NK-92 (cell line): ENCODE measurements at regions not wholly inside any gene's neighbourhood (a gene's known extent, or its start where the extent isn't known, plus 50 kb on each side); places are given as distances from the start of the nearest gene placed in this dataset.

Source experiments
- DNase-seq: peaks from one replicate; lab custom pipeline; 2025; ENCODE audit not compliant: unreplicated experiment; lab: John Stamatoyannopoulos, UW

DNA sequence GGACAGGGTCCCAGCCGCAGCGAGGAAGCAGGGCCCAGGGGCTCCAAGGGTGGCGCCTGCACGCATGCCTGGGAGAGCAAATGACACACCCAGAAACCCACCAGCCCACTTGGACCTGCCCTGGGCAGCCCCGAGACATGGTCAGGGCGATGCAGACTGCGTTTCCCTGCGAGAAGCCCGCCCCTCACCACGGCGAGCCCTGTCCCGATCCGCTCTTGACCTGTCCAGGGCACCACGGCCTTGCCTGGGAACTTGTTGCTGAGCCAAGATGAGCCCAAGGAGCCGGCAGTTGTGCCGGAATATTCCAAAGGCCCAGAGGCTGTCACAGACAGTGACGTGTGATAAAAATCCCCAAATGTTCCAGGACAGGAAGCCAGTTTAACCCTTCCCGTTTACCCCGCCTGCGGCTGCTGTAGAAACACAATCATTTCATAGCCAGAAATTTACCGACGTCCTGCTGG lies 78.1 kb downstream of the SIK1 start:
- no peak for DNase-seq

DNA sequence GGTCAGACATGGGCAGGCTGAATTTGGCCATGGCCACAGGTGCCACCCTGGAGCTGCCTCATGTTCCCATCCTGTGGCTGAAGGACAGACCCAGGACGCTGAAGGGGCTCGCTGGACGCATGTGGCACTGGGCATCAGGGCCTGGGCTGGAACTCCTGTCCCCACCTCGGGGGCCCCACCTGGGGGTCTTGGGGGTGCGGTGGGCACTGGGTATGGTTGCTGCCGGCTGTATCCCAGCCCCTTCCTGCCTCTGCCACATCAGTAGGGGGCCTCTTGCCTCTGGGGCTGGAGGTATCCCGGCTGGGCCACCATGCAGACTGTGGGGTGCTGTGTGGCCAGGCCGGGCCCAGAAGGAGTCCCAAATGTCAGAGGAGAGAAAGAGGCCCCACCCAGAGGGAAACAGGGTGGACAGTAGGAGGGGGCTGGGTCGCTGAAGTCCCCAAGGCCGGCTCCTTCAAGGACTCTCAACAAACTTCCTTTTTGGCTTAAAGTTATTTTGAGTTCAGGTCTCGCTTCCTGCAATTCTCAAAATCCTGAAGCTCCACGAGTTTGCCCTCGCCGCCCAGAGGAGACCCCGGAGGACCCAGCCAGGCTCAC lies 78.7 kb downstream of the SIK1 start:
- DNase-seq: no peak

DNA sequence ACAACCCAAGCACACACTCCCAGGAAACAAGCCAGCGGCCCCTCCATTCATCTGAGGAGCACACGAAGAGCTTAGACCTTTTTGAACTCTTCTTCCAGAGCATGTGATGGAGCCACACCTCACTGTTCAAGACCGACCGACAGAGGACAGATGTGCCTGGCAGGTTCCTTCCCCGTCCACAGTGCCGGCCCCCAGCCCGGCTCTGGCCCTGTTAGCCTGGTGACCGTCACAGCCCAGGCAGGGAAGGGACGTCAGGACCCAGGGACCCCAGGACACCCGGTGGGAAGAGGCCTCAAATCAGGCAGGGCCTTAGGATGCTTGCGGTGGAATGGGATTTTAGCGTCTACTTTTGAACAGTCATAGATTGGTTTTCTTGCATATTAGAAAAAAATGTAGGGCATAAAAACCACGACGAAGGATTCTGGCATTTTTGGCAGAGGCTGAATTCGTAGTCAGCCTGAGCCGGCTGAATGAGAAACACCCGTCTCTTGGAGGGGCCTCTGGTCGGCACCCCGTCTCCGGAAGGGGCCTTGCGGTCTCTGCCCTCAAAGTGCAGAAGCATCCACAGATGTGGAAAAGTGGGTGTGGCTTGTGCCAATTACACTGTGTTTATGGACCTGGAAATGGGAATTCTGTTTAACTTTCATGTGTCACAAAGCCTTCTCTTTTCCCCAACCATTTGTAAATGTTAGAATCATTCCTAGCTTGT lies 79.3 kb downstream of the SIK1 start:
- no peak for DNase-seq

DNA sequence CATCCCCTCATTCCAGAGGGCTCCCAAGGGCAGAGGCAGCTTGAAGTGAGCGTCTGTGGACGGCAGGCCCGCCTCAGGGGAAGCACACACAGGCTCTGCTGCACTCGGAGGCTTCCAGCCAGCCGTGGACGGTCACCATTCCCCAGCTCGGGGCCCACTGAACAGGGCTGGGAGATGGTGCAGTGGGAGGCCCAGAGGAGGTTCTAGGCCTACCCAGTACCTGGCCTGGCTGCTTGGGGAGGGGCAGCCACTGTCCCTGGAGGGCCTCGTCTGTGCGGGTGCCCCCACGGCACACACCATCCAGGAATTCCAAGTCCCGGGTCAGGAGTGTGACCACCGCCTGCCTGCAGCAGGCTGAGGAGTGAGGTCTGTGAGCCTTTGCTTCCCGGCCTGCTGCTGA lies 80.4 kb downstream of the SIK1 start:
- DNase-seq: no peak

DNA sequence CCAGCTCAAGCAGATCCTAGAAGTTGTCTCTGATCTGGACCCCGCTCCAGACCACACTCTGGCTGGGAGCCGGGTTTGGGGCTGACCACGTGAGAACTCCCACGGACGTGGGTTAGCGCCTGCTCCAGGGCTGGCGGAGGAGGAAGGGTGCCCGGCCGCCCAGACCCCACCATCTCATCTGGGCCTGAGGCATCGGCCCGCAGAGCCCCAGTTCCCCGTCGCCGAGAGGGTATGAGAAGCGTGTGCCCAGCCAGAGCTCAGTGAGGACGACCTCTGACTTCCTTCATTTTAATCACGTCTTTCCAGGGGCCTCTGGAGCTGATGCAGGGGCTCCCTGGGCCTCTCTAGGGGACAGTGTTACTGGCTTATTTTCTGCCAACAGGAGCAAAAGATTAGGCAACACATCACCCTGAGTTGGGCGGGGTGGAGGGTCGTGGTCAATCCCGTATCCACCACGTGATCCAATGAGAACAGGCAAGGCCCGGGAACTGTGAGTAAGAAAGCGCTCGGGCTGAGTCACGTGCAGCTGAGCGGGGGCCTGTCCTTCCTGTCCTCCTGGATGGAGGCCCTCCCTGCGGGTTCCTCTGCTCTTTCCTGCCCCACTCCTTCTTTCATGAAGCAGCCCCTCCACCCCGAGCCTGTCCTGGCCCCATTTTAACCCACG lies 81.1 kb downstream of the SIK1 start:
- DNase-seq: no peak

DNA sequence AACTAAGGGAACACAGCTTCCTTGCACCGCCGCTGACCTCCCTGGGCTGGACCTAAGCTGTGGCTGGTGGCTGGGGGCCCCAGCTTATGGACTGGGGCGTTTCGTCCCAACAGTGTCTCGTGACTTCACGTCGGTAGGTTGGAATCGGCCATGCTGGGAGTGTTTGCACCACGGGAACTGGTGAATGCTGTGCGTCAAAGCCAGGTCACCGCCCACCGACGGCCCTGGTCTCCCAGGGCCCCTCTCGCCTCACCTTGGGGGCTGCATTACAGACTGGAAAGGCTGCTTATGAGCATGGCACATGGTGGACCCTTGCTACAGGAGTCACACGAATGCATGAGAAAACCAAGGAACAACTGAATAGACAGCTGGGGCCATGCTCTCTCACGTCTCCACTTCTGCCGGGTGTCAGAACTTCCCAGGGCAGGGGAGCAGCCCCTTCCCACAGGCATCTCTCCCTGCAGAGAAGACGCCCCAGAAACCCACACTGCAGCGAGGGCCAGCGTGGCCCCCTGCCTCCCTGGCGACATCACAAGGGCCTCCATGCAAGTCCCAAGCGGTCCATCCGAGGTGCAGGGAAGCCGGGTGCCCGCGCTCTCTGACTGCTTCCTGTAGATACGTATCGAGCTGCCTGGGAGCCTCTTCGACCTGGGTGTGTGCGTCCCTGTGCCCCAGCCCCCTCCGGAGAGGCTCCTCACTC lies 81.7 kb downstream of the SIK1 start:
- DNase-seq: no peak

DNA sequence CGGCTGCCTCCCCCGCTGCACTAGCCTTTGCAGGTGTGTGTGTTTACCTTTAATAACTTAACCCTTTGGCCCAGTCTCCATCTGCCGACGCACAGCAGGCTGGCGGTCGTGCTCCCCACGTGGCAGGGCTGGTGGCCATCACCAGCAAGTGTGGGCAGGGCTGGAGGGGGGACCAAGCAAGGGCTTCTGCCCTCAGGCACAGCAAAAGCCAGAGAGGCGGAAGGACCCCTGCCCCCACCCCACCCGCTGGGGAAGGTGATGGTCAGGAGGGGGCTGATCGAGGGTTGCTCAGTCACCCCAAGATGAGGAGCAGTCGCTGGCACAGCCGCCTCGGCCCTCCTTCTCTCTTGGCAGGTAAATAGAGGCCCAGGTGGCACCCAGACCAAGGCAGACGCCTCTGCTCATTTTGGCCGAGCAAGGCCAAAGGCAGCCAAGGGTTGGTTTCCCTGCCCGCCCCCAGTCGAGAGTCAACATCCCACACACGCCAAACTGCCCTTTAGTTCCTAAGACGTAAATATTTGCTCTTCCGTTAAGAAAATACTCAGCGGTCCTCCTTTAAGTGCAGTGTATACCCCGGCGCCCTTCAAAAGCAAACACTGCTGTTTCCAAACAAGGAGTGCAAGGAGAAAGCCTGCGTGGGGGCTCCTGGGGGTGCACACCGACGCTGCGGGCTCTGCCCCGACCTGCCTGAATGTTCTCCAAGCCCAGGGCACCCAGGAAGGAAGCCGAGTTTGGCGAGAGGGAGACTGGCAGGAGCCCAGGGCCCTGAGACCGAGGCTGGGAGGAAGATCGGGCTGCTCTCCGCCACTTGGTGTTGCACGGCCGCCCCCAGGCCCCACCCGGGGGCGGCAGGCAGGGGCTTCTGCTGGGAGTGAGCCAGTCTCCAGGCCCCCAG lies 82.7 kb downstream of the SIK1 start:
- DNase-seq: no peak

DNA sequence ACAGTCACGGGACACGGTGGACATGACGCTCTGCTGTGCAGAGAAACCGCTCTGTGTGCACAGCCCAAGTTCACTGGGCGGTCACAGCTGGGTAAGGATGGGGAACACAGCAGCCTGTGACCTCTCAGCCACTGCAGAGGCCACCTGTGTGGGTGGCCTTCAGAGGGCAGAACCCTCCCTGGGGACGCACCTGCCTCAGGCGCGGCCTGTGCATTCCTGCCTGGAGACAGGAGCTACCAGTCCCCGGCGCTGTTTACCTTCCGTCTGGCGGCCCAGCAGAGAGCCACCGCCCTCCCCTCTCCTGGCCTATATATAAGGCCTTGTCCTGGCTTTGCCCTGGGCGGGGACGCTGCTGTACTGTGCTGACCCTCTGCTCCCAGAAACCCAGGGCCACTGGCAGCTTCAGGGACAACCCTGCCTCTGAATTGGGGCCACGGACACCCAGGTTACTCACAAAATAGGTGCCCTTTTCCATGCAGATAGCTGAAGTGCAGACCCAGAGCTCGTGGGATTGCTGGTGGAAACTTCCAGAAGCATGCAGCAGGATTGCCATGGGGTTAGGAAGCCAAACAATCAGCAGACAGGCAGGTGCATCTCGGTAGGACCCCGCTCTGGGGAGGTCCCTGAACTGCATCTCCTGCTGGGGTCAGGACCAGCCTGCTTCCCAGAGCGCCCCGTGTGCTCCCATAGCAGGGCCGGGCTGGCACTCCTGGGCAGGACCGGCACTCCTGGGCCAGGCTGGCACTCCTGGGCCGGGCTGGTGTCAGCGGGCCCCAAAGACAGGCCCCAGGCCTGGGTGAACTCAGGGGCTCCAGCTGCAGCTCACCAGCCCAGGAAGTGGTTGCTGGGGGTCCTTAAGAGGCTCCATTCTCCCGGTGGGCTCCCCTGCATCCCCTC lies 83.6 kb downstream of the SIK1 start:
- no peak for DNase-seq

DNA sequence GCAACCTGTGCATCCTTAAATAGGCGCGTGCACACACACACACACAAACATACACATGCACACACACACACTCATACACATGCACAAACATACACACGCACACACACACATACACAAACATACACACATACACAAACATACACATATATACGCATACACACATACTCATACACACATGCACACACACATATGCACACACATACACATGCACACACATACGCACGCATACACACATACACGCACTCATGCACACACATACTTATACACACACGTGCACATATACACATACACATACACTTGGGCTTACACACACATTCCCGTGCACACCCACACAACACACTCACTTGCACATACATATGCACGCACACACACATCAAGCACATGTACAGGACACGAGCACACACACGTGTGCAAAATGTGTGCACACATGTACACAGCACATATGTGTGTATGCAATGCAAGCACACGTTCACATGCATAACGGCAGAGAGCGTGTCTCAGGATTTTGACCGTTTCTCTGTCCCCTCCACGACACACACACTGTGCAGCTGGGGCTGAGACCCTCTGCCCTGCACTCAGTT lies 84.5 kb downstream of the SIK1 start:
- DNase-seq: no peak

DNA sequence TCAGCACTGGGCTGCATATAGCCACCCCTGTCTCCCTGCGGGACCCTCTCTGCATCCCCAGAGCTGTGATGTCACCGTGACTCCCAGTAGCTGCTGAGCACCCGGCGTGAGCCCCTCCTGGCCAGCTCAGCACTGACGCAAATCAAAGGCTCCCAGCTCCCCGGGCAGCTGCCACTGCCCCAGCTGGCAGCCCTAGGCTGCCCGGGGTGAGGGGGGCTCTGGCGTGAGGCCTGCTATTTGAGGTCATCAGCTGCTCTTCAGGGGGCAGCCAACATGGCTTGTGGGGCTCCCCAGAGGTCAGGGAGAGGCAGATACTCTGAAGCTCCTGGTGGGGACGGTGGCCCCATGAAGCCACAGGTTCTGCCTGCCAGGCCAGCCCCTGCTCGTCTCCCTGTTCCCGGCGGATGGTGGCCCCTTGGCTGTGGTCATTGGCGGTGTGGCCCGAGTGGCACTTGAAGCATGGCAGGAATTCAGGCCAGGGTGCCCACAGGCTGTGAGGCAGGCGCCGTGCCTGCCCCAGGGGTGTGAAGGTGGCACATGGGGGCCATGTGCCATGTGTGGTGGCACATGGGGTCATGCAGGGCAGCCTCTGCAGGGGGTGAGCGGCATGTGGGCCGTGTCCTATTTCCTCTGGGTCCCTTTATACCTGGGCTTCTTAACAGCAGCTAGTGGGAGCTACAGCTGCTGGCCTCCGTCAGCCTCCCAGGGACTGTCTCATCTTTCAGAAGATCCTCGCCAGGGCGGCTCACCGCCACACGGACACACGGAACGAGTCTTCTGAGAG lies 85.4 kb downstream of the SIK1 start:
- DNase-seq: no peak

DNA sequence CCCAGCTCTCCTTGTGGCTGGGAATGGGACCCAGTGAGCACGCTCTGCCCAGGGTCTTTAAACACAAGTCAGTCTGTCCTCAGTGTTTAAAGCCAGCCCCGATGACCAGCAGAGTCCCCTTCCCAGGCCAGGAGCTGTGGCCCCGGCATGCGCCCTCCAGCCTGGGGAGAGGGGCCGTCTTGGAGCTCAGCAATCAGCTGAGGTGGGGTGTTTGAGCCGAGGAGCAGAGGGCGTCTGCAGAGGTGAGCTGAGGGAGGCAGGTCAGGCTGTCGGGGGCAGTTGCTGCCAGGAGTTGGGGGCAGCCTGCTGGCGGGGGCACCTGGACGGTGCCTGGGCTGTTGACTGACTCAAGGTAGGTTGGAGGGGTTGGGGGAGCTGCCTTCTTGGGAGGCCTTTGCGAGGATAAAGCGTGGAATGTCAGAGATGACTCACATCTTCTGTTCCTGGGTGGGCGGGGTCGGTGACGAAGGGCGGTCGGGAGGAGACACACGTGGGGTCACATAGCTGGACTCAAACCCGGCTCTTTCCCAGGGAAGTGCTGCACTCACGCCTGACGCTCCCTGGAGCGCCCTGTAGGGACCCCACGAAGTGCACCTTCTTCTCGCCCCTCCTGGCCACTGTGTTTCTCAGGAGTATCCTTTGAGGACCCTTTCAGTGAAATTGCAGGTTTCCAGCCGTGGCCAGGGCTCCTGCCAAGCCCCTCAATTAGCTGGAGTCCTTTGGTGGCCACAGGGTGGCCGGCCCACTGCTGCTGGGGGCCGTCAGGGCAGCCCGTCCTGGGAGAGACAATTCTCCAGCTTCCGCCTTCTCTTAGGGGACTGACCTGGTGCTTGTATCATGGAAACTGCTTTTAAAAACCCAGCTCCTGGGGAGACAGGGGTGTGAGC lies 86.2 kb downstream of the SIK1 start:
- no peak for DNase-seq

DNA sequence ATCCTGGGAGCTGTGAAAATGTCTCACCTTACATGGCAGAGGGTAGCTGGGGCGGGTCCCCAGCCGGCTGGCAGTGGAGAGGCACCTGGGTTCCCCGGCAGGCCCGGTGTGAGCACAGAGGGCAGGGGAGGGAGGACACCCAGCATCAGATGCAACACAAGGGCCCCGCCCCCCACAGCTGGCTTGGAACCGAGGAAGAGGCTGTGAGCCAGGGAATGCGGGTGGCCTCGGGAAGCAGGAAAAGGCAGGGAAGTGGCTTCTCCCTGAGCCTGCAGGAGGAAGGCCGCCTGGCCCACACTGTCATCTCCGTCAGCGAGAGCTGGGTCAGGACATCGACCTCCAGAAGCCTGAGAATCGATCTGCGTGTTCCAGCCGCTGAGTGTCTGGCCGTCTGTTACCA lies 87.3 kb downstream of the SIK1 start:
- DNase-seq: no peak

DNA sequence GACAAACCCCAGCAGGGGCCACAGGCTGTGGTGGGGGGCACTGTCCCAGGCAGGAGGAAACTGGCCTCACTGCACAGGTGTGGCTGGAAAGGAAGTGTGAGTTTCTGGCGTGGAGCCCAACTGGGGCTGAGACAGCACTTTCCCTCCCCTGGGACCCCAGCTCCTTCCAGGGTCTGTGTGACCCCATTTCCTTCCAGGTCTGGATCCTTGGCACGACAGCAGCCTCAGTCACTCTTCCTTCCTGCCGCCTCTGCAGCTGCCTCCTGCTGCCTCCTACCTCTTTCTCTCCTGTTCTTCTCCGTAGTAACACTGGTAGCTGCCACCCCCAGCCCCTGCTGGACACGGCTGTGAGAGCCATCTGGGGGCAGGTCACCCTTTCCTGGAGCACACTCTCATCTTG lies 88.0 kb downstream of the SIK1 start:
- no peak for DNase-seq

DNA sequence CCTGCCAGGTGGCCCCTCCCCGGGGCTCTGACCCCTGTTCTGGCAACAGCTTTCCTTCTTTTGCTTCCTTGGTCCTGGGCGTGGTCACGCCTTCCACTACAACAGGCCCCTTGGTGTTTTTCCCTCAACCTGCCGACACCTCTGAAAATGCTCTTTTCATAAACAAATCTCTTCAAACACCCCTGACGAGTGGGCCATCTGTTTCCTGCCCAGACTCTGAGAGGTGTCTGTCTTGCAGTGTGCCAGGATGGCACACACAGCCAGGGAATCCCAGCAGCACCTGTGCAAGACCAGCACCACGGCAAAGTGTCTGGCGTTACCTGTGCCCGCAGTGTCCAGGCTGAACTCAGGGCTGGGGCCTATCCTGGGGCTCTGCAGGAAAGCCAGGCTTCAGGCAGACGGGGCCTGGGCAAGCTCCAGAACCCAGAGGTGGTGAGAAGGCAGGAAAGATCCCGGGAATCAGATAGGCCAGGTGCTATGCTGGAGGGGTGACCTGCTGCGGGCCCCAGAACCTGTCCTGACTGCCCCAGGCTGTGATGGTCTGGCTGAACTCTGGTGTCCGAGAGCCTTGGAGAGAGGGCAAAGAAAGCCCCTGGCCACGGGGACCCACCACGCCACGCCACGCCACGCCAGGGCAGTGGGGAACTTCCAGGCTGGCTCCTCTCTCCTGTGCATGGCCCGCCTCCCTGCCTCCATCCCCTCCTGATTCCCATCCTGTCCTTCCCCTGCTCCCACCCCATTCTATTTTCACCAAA lies 88.9 kb downstream of the SIK1 start:
- no peak for DNase-seq

DNA sequence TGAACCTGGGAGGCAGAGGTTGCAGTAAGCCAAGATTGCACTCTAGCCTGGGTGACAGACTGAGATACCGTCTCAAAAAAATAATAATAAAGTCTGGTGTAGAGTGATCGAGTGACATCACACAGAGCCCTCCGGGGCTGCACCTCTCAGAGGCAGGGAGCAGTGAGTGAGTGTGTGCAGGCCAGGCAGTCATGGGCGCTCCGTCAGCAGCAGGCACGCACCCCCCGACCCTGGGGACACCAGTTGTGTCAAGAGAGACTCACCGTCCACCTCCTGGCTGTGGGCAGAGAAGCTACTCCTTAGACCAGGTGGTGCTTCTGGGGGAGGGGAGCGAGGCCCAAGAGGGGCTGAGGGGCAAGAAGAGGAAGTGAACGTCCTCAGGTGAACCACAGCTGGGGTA lies 91.8 kb downstream of the SIK1 start:
- no peak for DNase-seq

DNA sequence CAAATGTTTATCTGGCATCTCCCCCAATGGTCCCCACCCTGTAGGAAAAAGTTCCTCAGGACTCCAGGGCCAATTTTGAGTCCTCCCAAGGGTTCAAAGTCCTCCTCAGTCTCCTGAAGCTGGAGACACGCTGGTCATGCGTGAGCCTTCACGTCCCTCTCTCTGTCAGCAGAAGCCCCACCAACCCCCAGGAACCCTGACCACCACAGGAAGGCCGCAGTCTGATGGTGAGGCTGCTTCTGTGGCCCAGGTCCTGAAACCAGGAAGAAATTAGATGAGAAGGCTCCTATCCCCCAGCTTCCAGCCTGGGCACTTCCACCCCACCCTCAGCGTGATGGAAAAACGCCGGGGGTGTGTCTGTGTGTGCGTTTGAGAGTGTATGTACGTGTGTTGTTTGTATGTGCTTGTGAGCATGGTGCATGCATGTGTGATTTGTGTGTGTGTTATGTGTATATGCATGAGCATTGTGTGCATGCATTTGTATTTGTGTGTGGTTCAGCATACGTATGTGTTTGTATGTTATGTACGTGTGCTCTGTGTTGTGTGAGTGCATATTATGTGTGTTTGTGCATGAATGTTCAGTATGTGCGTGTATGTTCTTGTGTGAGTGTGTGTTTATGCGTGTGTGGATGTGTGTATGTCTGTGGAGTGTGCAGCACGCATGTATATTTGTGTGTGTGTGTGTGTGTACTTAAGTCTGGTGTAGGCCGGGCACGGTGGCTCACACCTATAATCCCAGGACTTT lies 92.5 kb downstream of the SIK1 start:
- no peak for DNase-seq
